ENCODE measurements at regions not wholly inside any gene's neighbourhood (a gene's known extent, or its start where the extent isn't known, plus 50 kb on each side); places are given as distances from the start of the nearest gene placed in this dataset.
A peak's percentile ranks its signal among the peaks of the same experiment; 100 is the strongest.

DNA sequence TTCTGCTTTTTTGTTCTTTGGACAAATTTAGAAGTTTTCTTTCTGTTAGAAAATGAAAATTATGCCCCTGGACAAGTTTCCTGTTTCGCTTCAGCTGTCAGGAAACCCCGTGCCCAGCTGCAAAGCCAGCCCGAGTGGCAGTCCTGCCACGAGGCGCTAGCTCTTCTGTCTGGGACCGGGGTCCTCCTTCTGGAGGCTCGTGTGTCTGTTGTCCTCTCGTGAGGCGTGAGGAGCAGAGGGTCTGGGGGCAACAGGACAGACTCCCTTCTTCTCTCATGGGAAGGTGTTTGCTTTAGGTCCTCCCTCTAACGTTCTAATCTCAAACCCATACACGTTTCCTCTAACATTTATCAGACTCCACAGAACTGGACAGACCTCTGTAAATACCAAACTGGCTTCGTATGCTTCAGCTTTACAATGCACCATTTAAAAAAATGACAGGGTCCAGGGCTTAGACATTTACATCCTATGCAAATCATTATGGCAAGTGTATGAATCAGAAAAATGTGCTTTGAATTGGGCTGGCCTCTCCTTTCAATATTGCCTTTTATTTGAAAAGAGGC is 184.5 kb upstream of the SHH start:
- DNase-seq, result peak in 1 of 10 donors; percentile 64
- intact Hi-C loops (cut with DNase I), result no loop called here

DNA sequence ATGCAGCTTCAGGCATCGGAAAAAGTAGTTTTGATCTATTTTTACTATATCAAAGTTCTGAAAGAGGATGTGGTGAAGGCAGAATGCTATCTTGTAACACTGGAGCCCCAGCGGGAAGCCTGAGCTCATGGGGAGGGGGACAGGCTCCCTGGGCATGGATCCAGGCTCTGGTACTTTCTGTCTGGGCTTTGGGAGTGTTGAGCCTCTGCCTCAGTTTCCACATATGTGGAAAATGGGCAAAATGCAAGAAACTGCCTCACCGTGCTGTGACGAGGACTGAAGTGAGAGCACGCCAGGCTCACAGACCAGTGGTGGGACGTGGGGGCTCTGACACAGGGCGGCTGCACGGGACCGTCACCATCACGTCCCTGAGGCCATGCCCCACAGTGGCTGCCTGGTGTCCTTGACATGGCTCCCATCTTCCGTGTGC is 182.9 kb upstream of the SHH start:
- intact Hi-C loops (cut with DNase I), result no loop called here
- peak in 1 of 10 donors; percentile 51 for DNase-seq

DNA sequence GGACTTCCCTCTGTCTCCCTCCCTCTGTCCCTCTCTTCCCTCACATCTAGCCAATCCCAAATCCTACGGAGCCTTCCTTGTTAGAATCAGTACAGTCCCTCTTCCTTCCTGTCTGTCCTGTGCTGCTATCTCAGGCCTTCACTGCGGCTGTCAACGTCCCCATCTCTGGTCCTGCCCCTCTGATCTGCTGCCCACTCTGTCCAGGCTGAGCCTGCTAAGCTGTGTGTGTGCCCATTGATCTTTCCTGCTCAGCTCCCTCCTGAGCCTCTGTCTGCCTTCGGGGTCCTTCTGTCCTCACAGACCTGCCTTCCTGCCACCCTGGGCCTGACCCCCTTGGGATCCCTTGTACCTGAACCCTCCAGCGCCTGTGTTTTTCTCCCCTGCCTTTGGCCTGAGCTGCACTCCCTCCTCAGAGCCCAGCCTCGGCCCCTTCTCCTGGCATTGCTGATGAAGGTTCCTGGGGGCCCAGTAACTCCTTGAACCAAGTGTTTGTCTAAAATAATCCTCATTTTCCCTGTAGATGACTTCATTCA is 182.1 kb upstream of the SHH start:
- DNase-seq, result peak in 1 of 10 donors; percentile 50
- intact Hi-C loops (cut with DNase I), result no loop called here

- intact Hi-C loops (cut with DNase I), result no loop called here
- peak in 1 of 10 donors; percentile 56 for DNase-seq
Observed at GRCh38 chr7:155993420-155994278, 181.4 kb upstream of the SHH start.

GRCh38 chr7:155992974-155993373 is 180.7 kb upstream of the SHH start:
- peak in 1 of 10 donors; percentile 5 for DNase-seq
- intact Hi-C loops (cut with DNase I), result no loop called here

DNA sequence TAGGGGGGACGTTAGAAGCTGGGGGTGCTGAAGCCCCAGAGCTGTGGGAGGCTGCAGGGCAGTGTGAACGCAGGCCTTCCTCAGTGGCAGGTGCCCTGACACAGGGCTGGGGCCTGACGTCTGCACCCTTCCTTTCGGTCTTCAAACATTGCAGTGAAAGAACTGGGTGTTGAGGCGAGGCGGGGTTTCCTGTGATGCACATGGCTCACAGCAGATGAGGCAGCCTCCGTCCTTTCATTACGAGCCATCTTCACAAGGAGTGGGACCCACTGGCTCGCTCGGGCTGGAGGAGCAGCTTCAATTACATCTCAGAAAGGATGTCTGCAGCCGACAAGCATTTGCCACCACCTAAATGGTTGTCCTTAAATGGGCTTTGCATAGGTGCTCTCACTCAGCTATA is 180.3 kb upstream of the SHH start:
- intact Hi-C loops (cut with DNase I), result no loop called here
- DNase-seq, result peak in 1 of 10 donors; percentile 64

DNA sequence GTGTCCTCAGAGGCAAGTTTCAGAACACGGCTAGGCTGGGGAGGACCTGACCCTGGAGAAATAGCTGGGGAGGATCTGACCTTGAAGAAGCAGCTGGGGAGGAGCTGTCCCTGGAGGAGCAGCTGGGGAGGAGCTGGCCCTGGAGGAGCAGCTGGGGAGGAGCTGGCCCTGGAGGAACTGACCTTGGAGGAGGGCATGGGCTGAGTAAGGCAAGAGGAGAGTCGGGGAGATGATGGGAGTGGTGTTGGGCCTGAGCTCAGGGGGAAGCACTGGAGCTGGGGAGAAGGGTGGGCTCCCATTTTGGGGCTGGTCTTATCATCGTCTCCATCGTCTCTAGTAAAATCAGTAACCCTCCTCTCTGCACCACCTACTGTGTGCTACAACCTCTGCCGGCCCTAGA is 179.8 kb upstream of the SHH start:
- intact Hi-C loops (cut with DNase I), result no loop called here
- DNase-seq, result peak in 1 of 10 donors; percentile 13

GRCh38 chr7:155991470-155991869 is 179.2 kb upstream of the SHH start:
- intact Hi-C loops (cut with DNase I), result no loop called here
- no peak for DNase-seq

DNA sequence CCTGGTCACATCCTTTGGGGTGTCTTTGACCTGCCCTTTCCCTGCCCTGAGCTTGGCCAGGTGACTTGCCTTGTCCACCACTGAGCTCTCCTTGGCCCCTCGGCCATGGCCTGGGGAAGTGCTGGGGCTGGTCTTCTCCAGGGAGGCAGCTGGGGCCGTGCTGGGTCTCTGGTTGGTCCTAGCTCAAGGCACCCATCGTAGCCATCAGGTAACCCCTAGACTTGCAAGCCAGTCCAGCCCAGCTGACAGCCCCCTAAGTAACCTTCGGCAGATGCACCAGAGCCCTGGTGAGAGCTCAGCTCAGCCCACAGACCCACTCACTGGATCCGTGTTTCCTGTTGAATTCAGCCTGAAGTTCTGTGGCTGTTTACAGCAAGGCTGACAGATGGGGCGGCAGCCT is 176.2 kb upstream of the SHH start:
- intact Hi-C loops (cut with DNase I), result no loop called here
- DNase-seq, result peak in 2 of 10 donors; percentile 55 to 78

GRCh38 chr7:155987681-155988235 is 175.5 kb upstream of the SHH start:
- intact Hi-C loops (cut with DNase I), result no loop called here
- peak in 2 of 10 donors; percentile 30 to 65 for DNase-seq

GRCh38 chr7:155986497-155987160 is 174.4 kb upstream of the SHH start:
- DNase-seq, result peak in 1 of 10 donors; percentile 32
- intact Hi-C loops (cut with DNase I), result no loop called here

DNA sequence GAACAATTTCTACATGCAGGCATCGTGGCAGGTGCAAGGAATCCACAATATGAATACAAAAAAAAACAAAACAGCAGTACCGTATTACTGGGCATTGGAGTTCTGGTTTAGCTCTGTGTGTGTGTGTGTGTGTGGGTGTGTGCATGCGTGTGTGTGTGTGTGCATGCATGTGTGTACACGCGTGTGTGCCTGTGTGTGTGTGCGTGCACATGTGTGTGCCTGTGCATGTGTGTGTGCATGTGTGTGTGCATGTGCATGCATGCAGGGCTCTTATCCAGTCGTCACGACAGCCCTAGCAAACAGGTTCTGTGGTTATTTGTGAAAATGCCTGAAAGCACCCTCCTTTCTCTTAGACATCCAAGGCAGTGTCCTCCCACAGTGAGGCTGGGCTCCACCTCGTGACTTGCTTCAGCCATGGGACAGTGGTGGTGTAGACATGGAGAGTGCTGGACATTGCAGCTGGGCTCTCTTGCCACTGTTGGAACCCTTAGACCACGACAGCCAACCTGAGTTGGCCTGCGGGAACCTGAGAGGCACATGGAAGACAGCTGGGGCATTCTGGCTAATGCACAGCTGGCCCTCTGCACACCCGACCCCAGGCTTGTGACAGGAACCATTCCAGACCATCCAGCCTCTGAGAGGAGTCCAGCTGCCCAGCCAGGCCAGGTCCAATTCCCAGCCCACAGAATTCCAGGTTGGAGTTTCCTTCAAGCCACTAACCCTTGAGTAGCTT is 173.4 kb upstream of the SHH start:
- DNase-seq, result peak in 2 of 10 donors; percentile 9 to 32

GRCh38 chr7:155984609-155985405 is 172.5 kb upstream of the SHH start:
- DNase-seq, result peak in 2 of 10 donors; percentile 18 to 70
- intact Hi-C loops (cut with DNase I), result no loop called here

More for the DNA sequence above, 173.4 kb upstream of the SHH start:
- intact Hi-C loops (cut with DNase I), result no loop called here

GRCh38 chr7:155984028-155984580 is 171.8 kb upstream of the SHH start:
- intact Hi-C loops (cut with DNase I), result no loop called here
- peak in 2 of 10 donors; percentile 37 to 72 for DNase-seq

DNA sequence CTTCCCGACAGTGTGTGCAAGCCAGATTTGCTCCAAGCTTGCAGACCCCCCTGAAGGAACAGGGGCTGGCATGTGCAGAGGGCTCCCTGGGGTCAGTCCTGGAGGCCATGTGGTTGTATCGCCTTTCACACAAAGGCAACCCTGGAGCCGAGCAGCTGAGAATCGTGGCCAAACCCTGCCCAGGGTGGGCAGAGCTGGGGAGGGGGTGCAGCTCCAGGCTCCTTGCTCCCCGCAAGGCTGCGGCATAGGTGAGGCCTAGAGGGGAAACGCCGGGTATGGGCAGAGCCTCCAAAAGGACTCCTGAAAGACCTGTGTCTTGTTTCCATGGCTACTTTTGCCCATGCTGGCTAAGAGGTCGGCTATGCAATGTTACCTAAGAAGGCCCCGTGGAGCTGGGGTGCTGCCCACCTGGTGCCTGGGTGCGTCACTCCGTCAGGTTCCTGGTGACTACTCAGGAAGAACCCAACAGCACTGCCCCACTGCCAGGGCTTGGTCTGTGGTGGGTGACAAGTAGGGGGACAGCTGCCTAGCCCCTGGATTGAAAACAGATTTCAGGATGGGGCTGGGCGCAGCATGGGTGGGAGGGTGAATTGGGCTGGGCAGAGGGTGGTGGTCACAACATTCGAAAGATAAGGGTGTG is 171.0 kb upstream of the SHH start:
- intact Hi-C loops (cut with DNase I), result no loop called here
- DNase-seq, result peak in 2 of 10 donors; percentile 51 to 72

GRCh38 chr7:155981703-155982102 is 169.4 kb upstream of the SHH start:
- no peak for DNase-seq
- intact Hi-C loops (cut with DNase I), result no loop called here

GRCh38 chr7:155980841-155981240 is 168.6 kb upstream of the SHH start:
- intact Hi-C loops (cut with DNase I), result no loop called here
- DNase-seq, result peak in 2 of 10 donors; percentile 3 to 30

DNA sequence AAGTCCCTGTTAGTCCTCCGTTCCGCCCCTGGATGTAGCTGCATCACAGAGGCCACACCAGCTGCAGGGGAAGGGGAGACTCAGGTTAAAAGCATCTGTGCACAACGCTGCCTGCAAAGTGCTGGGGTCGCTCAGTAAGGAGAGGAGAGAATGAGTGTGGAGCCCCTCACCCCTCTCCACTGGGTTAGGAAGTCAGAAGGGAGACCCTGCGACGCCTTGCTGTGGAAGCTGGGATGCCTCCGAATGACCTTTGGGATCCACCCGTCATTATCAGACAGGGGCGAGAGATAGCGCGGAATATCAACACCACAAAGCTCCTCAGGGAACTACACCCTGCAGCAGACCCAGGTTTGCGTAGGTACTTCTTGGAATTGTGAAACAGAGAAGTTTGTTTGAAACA is 167.7 kb upstream of the SHH start:
- DNase-seq, result peak in 1 of 10 donors; percentile 12
- intact Hi-C loops (cut with DNase I), result no loop called here

Data from posterior cingulate gyrus (tissue), 11 donors.